SK-N-SH treated with all-trans-retinoic acid at 6 μM for 48 hours (cell line): ENCODE measurements at regions not wholly inside any gene's neighbourhood (a gene's known extent, or its start where the extent isn't known, plus 50 kb on each side); places are given as distances from the start of the nearest gene placed in this dataset.

Experiments used
- ATAC-seq: fragments of 200-7000 bp; cut with Tn5 transposase; 3 replicates; pipeline ENCODE4 v1.9.1; 2020; ENCODE audit warnings: mild to moderate bottlenecking, moderate library complexity
- ARNTL ChIP-seq: fragments of 450-650 bp; formaldehyde crosslinking; IDR thresholded peaks from 2 replicates; pipeline ENCODE4 v1.5.0; 2020; ENCODE audit warnings: low read depth, mild to moderate bottlenecking, moderate library complexity, borderline replicate concordance
- BACH2 ChIP-seq: fragments of 250-450 bp; sonication (Bioruptor Pico); IDR thresholded peaks from 2 replicates; pipeline ENCODE4 v1.9.0; 2021; ENCODE audit warnings: mild to moderate bottlenecking, borderline replicate concordance
- CREB5 ChIP-seq: fragments of 250-450 bp; sonication (Bioruptor Pico); IDR thresholded peaks from 2 replicates; pipeline ENCODE4 v1.5.1; 2020; ENCODE audit warnings: low read depth, mild to moderate bottlenecking, moderate library complexity
- CSDC2 ChIP-seq: fragments of 250-450 bp; sonication (Bioruptor Pico); IDR thresholded peaks from 2 replicates; pipeline ENCODE4 v1.5.0; 2020; ENCODE audit warnings: mild to moderate bottlenecking, moderate library complexity
- ESRRG ChIP-seq: fragments of 250-450 bp; sonication (Bioruptor Pico); IDR thresholded peaks from 2 replicates; pipeline ENCODE4 v1.6.1; 2021; ENCODE audit warnings: mild to moderate bottlenecking
- GLIS3 ChIP-seq: fragments of 250-450 bp; sonication (Bioruptor Pico); IDR thresholded peaks from 2 replicates; pipeline ENCODE4 v1.5.0; 2020; ENCODE audit warnings: mild to moderate bottlenecking, moderate library complexity
- ISL1 ChIP-seq: fragments of 250-450 bp; sonication (Bioruptor Pico); IDR thresholded peaks from 2 replicates; pipeline ENCODE4 v2.1.2; 2022; ENCODE audit warnings: mild to moderate bottlenecking, moderate library complexity
- OSR1 ChIP-seq: fragments of 250-450 bp; sonication (Bioruptor Pico); IDR thresholded peaks from 2 replicates; pipeline ENCODE4 v1.8.0; 2022; ENCODE audit warnings: moderate library complexity, mild to moderate bottlenecking, inconsistent platforms
- PATZ1 ChIP-seq: fragments of 250-450 bp; sonication (Bioruptor Pico); IDR thresholded peaks from 2 replicates; pipeline ENCODE4 v1.8.0; 2020; ENCODE audit warnings: mild to moderate bottlenecking, moderate library complexity, borderline replicate concordance
- POU6F1 ChIP-seq: fragments of 250-450 bp; sonication (Bioruptor Pico); IDR thresholded peaks from 2 replicates; pipeline ENCODE4 v1.8.0; 2021; ENCODE audit warnings: low read depth, mild to moderate bottlenecking, moderate library complexity, borderline replicate concordance
- PPARA ChIP-seq: fragments of 250-450 bp; sonication (Bioruptor Pico); IDR thresholded peaks from 2 replicates; pipeline ENCODE4 v1.5.0; 2020; ENCODE audit warnings: mild to moderate bottlenecking, borderline replicate concordance
- RARB ChIP-seq: fragments of 250-450 bp; sonication (Bioruptor Pico); IDR thresholded peaks from 2 replicates; pipeline ENCODE4 v1.8.0; 2021; ENCODE audit warnings: mild to moderate bottlenecking, moderate library complexity
- SNAI2 ChIP-seq: fragments of 250-450 bp; sonication (Bioruptor Pico); IDR thresholded peaks from 2 replicates; pipeline ENCODE4 v1.5.0; 2020; ENCODE audit warnings: mild to moderate bottlenecking, moderate library complexity
- TCF4 ChIP-seq: fragments of 250-450 bp; sonication (Bioruptor Pico); IDR thresholded peaks from 2 replicates; pipeline ENCODE4 v1.8.0; 2021; ENCODE audit warnings: mild to moderate bottlenecking, moderate library complexity, borderline replicate concordance
- TOX ChIP-seq: fragments of 250-450 bp; sonication (Bioruptor Pico); IDR thresholded peaks from 2 replicates; pipeline ENCODE4 v1.8.0; 2021; ENCODE audit warnings: mild to moderate bottlenecking, moderate library complexity, borderline replicate concordance
- TSHZ2 ChIP-seq: fragments of 250-450 bp; sonication (Bioruptor Pico); IDR thresholded peaks from 2 replicates; pipeline ENCODE4 v1.5.0; 2020; ENCODE audit warnings: mild to moderate bottlenecking, moderate library complexity
- ZC3H10 ChIP-seq: fragments of 250-450 bp; sonication (Bioruptor Pico); IDR thresholded peaks from 2 replicates; pipeline ENCODE4 v1.5.1; 2021; ENCODE audit warnings: mild to moderate bottlenecking, moderate library complexity
- ZFP3 ChIP-seq: fragments of 250-450 bp; sonication (Bioruptor Pico); IDR thresholded peaks from 2 replicates; pipeline ENCODE4 v1.5.0; 2020; ENCODE audit warnings: mild to moderate bottlenecking, moderate library complexity
- ZFP30 ChIP-seq: fragments of 450-650 bp; formaldehyde crosslinking; IDR thresholded peaks from 2 replicates; pipeline ENCODE4 v1.5.0; 2022; ENCODE audit warnings: mild to moderate bottlenecking, moderate library complexity
- ZNF565 ChIP-seq: fragments of 450-650 bp; formaldehyde crosslinking; conservative IDR thresholded peaks from 2 replicates; pipeline ENCODE4 v1.5.0; 2020; ENCODE audit warnings: low read depth, mild to moderate bottlenecking, moderate library complexity
- ZNF70 ChIP-seq: fragments of 450-650 bp; formaldehyde crosslinking; IDR thresholded peaks from 2 replicates; pipeline ENCODE4 v1.5.0; 2020; ENCODE audit warnings: mild to moderate bottlenecking, moderate library complexity
- ZNF8 ChIP-seq: fragments of 450-650 bp; formaldehyde crosslinking; IDR thresholded peaks from 2 replicates; pipeline ENCODE4 v1.5.0; 2020; ENCODE audit warnings: mild to moderate bottlenecking, moderate library complexity

- TF ChIP-seq TCF4 (CRISPR knock-in tag), result no peak
- TF ChIP-seq POU6F1 (CRISPR knock-in tag), result no peak
- no peak for TF ChIP-seq ZC3H10
- TF ChIP-seq BACH2, result no peak
- no peak for TF ChIP-seq ARNTL (CRISPR knock-in tag)
- TF ChIP-seq ZFP3 (CRISPR knock-in tag), result no peak
- TF ChIP-seq PPARA (CRISPR knock-in tag), result no peak
- TF ChIP-seq, all 23 proteins: peak for 0
- no peak for ATAC-seq
Measured at GRCh38 chr6:106740287-106740686, 110.9 kb downstream of the QRSL1 start.

- TF ChIP-seq PPARA (CRISPR knock-in tag), result no peak
- no peak for TF ChIP-seq SNAI2 (CRISPR knock-in tag)
- TF ChIP-seq ESRRG (CRISPR knock-in tag), result no peak
- TF ChIP-seq ZFP3 (CRISPR knock-in tag), result no peak
- TF ChIP-seq ZNF70 (CRISPR knock-in tag), result no peak
- no peak for TF ChIP-seq TOX (CRISPR knock-in tag)
- no peak for TF ChIP-seq ISL1 (CRISPR knock-in tag)
- TF ChIP-seq BACH2, result no peak
- TF ChIP-seq RARB (CRISPR knock-in tag), result no peak
- TF ChIP-seq OSR1, result no peak
- TF ChIP-seq CSDC2 (CRISPR knock-in tag), result no peak
- no peak for TF ChIP-seq PATZ1 (CRISPR knock-in tag)
- no peak for TF ChIP-seq ZNF8 (CRISPR knock-in tag)
- no peak for TF ChIP-seq ARNTL (CRISPR knock-in tag)
- TF ChIP-seq CREB5 (CRISPR knock-in tag), result no peak
- TF ChIP-seq, all 23 proteins: peak for 0
Measured at GRCh38 chr6:106739387-106739786, 110.0 kb downstream of the QRSL1 start.

GRCh38 chr6:106736502-106736901, 107.1 kb downstream of the QRSL1 start:
- TF ChIP-seq PPARA (CRISPR knock-in tag) (no peak), CREB5 (CRISPR knock-in tag) (no peak), RARB (CRISPR knock-in tag) (no peak), TCF4 (CRISPR knock-in tag) (no peak), ZNF8 (CRISPR knock-in tag) (no peak), OSR1 (no peak), CSDC2 (CRISPR knock-in tag) (no peak), ZNF565 (no peak), SNAI2 (CRISPR knock-in tag) (no peak), POU6F1 (CRISPR knock-in tag) (no peak), ISL1 (CRISPR knock-in tag) (no peak), ZC3H10 (no peak), TSHZ2 (no peak), PATZ1 (CRISPR knock-in tag) (no peak), GLIS3 (CRISPR knock-in tag) (no peak), ESRRG (CRISPR knock-in tag) (no peak), TOX (CRISPR knock-in tag) (no peak), ZFP30 (no peak)

More at GRCh38 chr6:106739387-106739786, 110.0 kb downstream of the QRSL1 start:
- no peak for ATAC-seq

More at GRCh38 chr6:106736502-106736901, 107.1 kb downstream of the QRSL1 start:
- ATAC-seq, result no peak
